ENCODE measurements at regions not wholly inside any gene's neighbourhood (a gene's known extent, or its start where the extent isn't known, plus 50 kb on each side); places are given as distances from the start of the nearest gene placed in this dataset.

DNA sequence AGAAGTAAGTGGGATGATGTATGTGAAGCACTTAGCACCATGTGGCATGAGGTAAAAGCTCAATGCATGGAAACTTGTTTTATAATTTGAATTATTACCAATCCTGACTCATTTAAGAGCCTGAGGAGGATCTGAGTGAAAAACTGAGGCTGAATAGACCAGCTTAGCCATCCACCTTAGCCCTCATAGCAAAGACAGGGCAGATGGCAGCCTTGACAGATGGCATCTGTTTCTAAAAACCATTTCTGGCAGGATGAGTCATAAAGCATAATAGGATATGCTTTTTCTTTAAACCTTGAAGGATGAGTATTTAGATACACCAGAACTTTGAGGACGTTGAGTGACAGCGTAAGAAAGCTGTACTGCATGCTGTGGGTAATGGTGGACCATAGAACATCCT is 61.0 kb upstream of the NAV2 start:
- TF ChIP-seq, protein P1, sequence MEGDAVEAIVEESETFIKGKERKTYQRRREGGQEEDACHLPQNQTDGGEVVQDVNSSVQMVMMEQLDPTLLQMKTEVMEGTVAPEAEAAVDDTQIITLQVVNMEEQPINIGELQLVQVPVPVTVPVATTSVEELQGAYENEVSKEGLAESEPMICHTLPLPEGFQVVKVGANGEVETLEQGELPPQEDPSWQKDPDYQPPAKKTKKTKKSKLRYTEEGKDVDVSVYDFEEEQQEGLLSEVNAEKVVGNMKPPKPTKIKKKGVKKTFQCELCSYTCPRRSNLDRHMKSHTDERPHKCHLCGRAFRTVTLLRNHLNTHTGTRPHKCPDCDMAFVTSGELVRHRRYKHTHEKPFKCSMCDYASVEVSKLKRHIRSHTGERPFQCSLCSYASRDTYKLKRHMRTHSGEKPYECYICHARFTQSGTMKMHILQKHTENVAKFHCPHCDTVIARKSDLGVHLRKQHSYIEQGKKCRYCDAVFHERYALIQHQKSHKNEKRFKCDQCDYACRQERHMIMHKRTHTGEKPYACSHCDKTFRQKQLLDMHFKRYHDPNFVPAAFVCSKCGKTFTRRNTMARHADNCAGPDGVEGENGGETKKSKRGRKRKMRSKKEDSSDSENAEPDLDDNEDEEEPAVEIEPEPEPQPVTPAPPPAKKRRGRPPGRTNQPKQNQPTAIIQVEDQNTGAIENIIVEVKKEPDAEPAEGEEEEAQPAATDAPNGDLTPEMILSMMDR (IDR thresholded peaks at IDR 0.05): no peak
- TF ChIP-seq POLR2A (IDR thresholded peaks at IDR 0.05): no peak
- no peak for TF ChIP-seq POLR2AphosphoS5 (IDR thresholded peaks at IDR 0.05)

All from breast epithelium (tissue), 3 donors.